ENCODE measurements at regions not wholly inside any gene's neighbourhood (a gene's known extent, or its start where the extent isn't known, plus 50 kb on each side); places are given as distances from the start of the nearest gene placed in this dataset.

- no peak overlapping the region for H3K18ac ChIP-seq (ENCODE audit: insufficient read length, low read depth, low read length)
- Mint-ChIP-seq H3K4me3 (no peak overlapping the region), H3K27me3 (ENCODE audit: low read depth) (no peaks in the 10 kb centered on the region), H3K4me1 (peaks cover 4 to 8% of the 10 kb centered on the region in 2 experiments), H3K27ac (no peak overlapping the region), H3K9me3 (peaks cover 0 to 5% of the 10 kb centered on the region in 2 experiments; a peak in 2 of 5 replicates), H3K36me3 (ENCODE audit: insufficient read depth in 1 of 3, low read depth in 3 of 3) (no peaks in the 10 kb centered on the region; a peak in 1 of 7 replicates)
- no peak overlapping the region for H4K8ac ChIP-seq (replicated peaks; ENCODE audit: insufficient read length, low read depth, low read length)
- no peaks in the 10 kb centered on the region for H3K4me1 ChIP-seq (ENCODE audit: insufficient read depth, low read length)
- H3T11ph ChIP-seq (ENCODE audit: low read length): no peak overlapping the region
- H3K4me2 ChIP-seq (ENCODE audit: insufficient read depth, insufficient read length, low read length): no peak overlapping the region
- no peak overlapping the region for H4K5ac ChIP-seq (ENCODE audit: insufficient read length, low read depth, low read length)
- no peaks in the 10 kb centered on the region for H3K79me2 ChIP-seq (ENCODE audit: insufficient read depth, low read length)
- H2BK20ac ChIP-seq (ENCODE audit: low read depth, low read length, poor library complexity, severe bottlenecking): no peak overlapping the region
- no peaks in the 10 kb centered on the region for H3K9me3 ChIP-seq (ENCODE audit: control insufficient read depth, low read depth, low read length)
- no peak for DNase-seq
- no peak for TF ChIP-seq CTCF (conservative IDR thresholded peaks at IDR 0.05)
- no peak overlapping the region for H2AFZ ChIP-seq (ENCODE audit: low read length)
- H2BK5ac ChIP-seq (ENCODE audit: insufficient read length, low read length): no peak overlapping the region
- H3K9ac ChIP-seq (ENCODE audit: extremely low read depth, insufficient read length, low read length): no peak overlapping the region
- H3K23ac ChIP-seq (ENCODE audit: insufficient read length, low read depth, low read length): no peak overlapping the region
- no peaks in the 10 kb centered on the region for H3K79me1 ChIP-seq (ENCODE audit: insufficient read depth, low read depth, low read length, poor library complexity, severe bottlenecking)
- no peak overlapping the region for H3K14ac ChIP-seq (ENCODE audit: insufficient read depth, low read length)
- H3K27ac ChIP-seq (ENCODE audit: insufficient read length, low read depth, low read length): no peak overlapping the region
- H3K27me3 ChIP-seq (ENCODE audit: insufficient read depth, low read length): no peaks in the 10 kb centered on the region
- H3K56ac ChIP-seq (ENCODE audit: insufficient read length, low read depth, low read length): no peak overlapping the region
- H3K4ac ChIP-seq (ENCODE audit: low read depth, low read length): no peak overlapping the region
- no peak overlapping the region for H2BK120ac ChIP-seq (ENCODE audit: low read depth, low read length, poor library complexity, severe bottlenecking)
- H4K20me1 ChIP-seq (ENCODE audit: control insufficient read depth, insufficient read depth, insufficient read length): no peaks in the 10 kb centered on the region
- no CpG with 5 or more reads among the region's 2 CpGs for WGBS (ENCODE audit: extremely low coverage, insufficient read length, low lambda C conversion rate)
- no peak overlapping the region for H2BK12ac ChIP-seq (ENCODE audit: insufficient read length, low read depth, low read length)
- no peak overlapping the region for H4K91ac ChIP-seq (ENCODE audit: insufficient read length, low read depth, low read length)
- no peak overlapping the region for H2BK15ac ChIP-seq (ENCODE audit: low read depth, low read length)
- H2AK5ac ChIP-seq (ENCODE audit: insufficient read length, low read length): no peak overlapping the region
- no peaks in the 10 kb centered on the region for H3K23me2 ChIP-seq (ENCODE audit: insufficient read length, low read depth, low read length, poor library complexity, severe bottlenecking)
These were observed 190.0 kb upstream of the SAMSN1 start for GRCh38 chr21:14736162-14736561.

Data from H9 (cell line).